Tibial nerve (tissue), 3 donors: ENCODE measurements at regions not wholly inside any gene's neighbourhood (a gene's known extent, or its start where the extent isn't known, plus 50 kb on each side); places are given as distances from the start of the nearest gene placed in this dataset.

ENCODE experiments used
- POLR2A ChIP-seq, 2 donors: fragments of 450-650 bp; IDR thresholded peaks; one replicate each; pipeline ENCODE4 v1.6.1; 2017; ENCODE audit warnings: antibody characterized with exemption in 2 of 2, mild to moderate bottlenecking in 2 of 2, moderate library complexity in 2 of 2
- TF ChIP-seq, protein P1 (sequence below), 5 experiments: fragments of 200-600 bp in 3 of 5; fragments of 450-650 bp in 2 of 5; sonication (generic) in 3 of 5; IDR thresholded peaks; one replicate each; pipeline ENCODE4 v1.5.1; 2016 to 2019; ENCODE audit warnings: antibody characterized with exemption in 5 of 5, mild to moderate bottlenecking in 3 of 5, moderate library complexity in 2 of 5

DNA sequence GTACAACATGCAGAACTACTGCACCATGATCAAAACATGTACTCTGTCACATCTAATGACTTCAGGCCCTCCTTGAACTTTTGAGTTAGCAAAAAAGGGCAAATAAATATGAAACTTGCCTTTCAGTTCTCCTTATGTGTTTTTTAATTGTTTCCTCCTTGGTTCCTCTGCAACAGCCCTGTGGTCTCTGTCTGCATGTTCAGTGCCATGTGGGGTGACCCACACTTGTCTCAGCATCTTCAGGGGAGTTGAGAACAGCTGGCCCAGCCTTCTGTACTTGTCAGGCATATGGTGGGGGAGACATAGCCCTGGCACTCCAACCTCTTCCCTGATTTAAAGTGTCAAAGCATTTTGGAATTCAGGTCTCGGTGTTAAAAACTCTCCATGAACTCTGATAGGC, 188.0 kb upstream of the PGRMC2 start:
- TF ChIP-seq, protein P1, sequence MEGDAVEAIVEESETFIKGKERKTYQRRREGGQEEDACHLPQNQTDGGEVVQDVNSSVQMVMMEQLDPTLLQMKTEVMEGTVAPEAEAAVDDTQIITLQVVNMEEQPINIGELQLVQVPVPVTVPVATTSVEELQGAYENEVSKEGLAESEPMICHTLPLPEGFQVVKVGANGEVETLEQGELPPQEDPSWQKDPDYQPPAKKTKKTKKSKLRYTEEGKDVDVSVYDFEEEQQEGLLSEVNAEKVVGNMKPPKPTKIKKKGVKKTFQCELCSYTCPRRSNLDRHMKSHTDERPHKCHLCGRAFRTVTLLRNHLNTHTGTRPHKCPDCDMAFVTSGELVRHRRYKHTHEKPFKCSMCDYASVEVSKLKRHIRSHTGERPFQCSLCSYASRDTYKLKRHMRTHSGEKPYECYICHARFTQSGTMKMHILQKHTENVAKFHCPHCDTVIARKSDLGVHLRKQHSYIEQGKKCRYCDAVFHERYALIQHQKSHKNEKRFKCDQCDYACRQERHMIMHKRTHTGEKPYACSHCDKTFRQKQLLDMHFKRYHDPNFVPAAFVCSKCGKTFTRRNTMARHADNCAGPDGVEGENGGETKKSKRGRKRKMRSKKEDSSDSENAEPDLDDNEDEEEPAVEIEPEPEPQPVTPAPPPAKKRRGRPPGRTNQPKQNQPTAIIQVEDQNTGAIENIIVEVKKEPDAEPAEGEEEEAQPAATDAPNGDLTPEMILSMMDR (IDR thresholded peaks at IDR 0.05) = no peak
- TF ChIP-seq POLR2A (IDR thresholded peaks at IDR 0.05) = no peak
